Loucy (cell line): ENCODE measurements at regions not wholly inside any gene's neighbourhood (a gene's known extent, or its start where the extent isn't known, plus 50 kb on each side); places are given as distances from the start of the nearest gene placed in this dataset.

Experiments
- H2AFZ ChIP-seq: fragments of 200-600 bp; sonication (generic); 2 replicates; pipeline ENCODE4 v1.6.0; 2016; ENCODE audit warnings: antibody characterized with exemption, mild to moderate bottlenecking, low read length, moderate library complexity
- H3F3A ChIP-seq: fragments of 200-600 bp; 2 replicates; pipeline ENCODE4 v1.6.0; 2016; ENCODE audit warnings: antibody characterized with exemption, low read depth, mild to moderate bottlenecking
- H3K27me3 ChIP-seq: fragments of 200-600 bp; sonication (generic); 2 replicates; pipeline ENCODE4 v1.6.1; 2014; ENCODE audit warnings: low read length, mild to moderate bottlenecking; ENCODE audit not compliant: insufficient read depth, poor library complexity, severe bottlenecking
- H3K36me3 ChIP-seq: fragments of 200-600 bp; sonication (generic); 2 replicates; pipeline ENCODE4 v1.6.1; 2016; ENCODE audit warnings: low read length; ENCODE audit not compliant: insufficient read depth
- H3K4me1 ChIP-seq: fragments of 200-600 bp; sonication (generic); 2 replicates; pipeline ENCODE4 v1.5.1; 2014; ENCODE audit warnings: low read length, mild to moderate bottlenecking; ENCODE audit not compliant: insufficient read depth, poor library complexity, severe bottlenecking
- H3K4me2 ChIP-seq: fragments of 200-600 bp; sonication (generic); 2 replicates; pipeline ENCODE4 v1.6.0; 2014; ENCODE audit warnings: antibody characterized with exemption, low read length, low read depth, mild to moderate bottlenecking; ENCODE audit not compliant: poor library complexity, severe bottlenecking
- H3K4me3 ChIP-seq: fragments of 200-600 bp; sonication (generic); 2 replicates; pipeline ENCODE4 v1.5.1; 2014; ENCODE audit warnings: low read length, mild to moderate bottlenecking, mixed read lengths; ENCODE audit not compliant: poor library complexity, severe bottlenecking
- H3K79me2 ChIP-seq: fragments of 200-600 bp; sonication (generic); 2 replicates; pipeline ENCODE4 v1.6.1; 2014; ENCODE audit warnings: low read length; ENCODE audit not compliant: insufficient read depth
- H3K9ac ChIP-seq: fragments of 200-600 bp; sonication (generic); 2 replicates; pipeline ENCODE4 v1.6.0; 2014; ENCODE audit warnings: mild to moderate bottlenecking, low read depth, low read length, moderate library complexity; ENCODE audit not compliant: poor library complexity, severe bottlenecking
- H3K9me2 ChIP-seq: fragments of 200-600 bp; sonication (generic); replicated peaks from 2 replicates; pipeline ENCODE4 v1.6.1; 2016; ENCODE audit warnings: low read depth, low read length, mixed read lengths
- H3K9me3 ChIP-seq: fragments of 200-600 bp; sonication (generic); 2 replicates; pipeline ENCODE4 v1.6.1; 2014; ENCODE audit warnings: mild to moderate bottlenecking, antibody characterized with exemption, low read length, low read depth; ENCODE audit not compliant: insufficient read depth
- H4K20me1 ChIP-seq: fragments of 200-600 bp; sonication (generic); 2 replicates; pipeline ENCODE4 v1.6.0; 2014; ENCODE audit warnings: antibody characterized with exemption, low read length, mild to moderate bottlenecking; ENCODE audit not compliant: insufficient read depth, poor library complexity, severe bottlenecking
- EZH2phosphoT487 ChIP-seq: fragments of 200-600 bp; IDR thresholded peaks from 2 replicates; pipeline ENCODE4 v1.6.1; 2018; ENCODE audit warnings: antibody characterized with exemption, mild to moderate bottlenecking, moderate library complexity, borderline replicate concordance
- TF ChIP-seq, protein P1 (sequence below): fragments of 200-600 bp; sonication (generic); conservative IDR thresholded peaks from 2 replicates; pipeline ENCODE4 v1.5.1; 2014; ENCODE audit warnings: mild to moderate bottlenecking, antibody characterized with exemption, low read length

DNA sequence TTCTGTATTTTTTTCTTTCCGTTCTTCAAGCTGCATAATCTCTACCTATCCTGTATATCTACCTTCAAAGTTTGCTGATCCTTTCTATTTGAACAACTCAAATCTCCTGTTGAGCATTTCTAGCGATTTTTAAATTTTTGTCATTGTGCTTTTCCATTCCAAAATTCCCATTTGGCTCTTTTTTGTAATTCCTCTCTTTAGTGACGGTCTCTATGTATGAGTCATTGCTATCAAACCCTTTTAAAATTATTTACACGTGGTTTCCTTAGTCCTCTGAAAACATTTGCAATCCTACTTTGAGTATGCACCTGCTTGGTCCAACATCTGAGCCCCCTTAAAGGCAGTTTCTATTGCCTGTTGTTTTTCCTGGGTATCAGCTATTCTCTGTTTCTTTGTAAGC, 100.5 kb upstream of the FOXC1 start:
- Histone ChIP-seq H2AFZ (no peak overlapping the region), H3K4me2 (no peak overlapping the region), H3K36me3 (no peaks in the 10 kb centered on the region), H3F3A (no peaks in the 10 kb centered on the region), H3K9me3 (no peaks in the 10 kb centered on the region), H3K4me3 (no peak overlapping the region), H3K9ac (no peak overlapping the region), H3K27me3 (no peaks in the 10 kb centered on the region), H3K79me2 (no peaks in the 10 kb centered on the region), H4K20me1 (no peaks in the 10 kb centered on the region), H3K4me1 (peaks cover 12% of the 10 kb centered on the region), H3K9me2 (no peaks in the 10 kb centered on the region)
- no peak for TF ChIP-seq EZH2phosphoT487
- TF ChIP-seq, protein P1, sequence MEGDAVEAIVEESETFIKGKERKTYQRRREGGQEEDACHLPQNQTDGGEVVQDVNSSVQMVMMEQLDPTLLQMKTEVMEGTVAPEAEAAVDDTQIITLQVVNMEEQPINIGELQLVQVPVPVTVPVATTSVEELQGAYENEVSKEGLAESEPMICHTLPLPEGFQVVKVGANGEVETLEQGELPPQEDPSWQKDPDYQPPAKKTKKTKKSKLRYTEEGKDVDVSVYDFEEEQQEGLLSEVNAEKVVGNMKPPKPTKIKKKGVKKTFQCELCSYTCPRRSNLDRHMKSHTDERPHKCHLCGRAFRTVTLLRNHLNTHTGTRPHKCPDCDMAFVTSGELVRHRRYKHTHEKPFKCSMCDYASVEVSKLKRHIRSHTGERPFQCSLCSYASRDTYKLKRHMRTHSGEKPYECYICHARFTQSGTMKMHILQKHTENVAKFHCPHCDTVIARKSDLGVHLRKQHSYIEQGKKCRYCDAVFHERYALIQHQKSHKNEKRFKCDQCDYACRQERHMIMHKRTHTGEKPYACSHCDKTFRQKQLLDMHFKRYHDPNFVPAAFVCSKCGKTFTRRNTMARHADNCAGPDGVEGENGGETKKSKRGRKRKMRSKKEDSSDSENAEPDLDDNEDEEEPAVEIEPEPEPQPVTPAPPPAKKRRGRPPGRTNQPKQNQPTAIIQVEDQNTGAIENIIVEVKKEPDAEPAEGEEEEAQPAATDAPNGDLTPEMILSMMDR, result no peak

DNA sequence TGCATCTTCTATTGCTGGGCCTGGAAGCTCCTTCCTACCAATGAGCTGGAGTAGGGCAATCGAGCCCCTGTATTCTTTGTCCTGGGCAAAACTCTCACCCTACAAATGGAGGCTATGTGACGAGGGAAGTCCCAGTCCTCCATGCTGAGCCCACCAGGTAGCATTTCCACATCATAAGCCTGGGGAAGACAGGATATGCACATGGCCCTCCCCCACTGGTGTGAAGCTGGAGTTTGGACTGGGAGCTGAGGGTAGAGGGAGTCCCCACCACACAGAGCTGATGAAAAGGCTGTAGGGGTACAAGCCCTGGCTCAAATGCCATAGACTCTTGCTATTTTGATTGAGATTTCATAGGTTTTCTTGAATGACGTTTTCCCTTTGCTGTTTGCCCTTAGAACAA, 99.5 kb upstream of the FOXC1 start:
- H2AFZ ChIP-seq, result no peak overlapping the region
- H3K9me2 ChIP-seq, result no peaks in the 10 kb centered on the region
- H3K27me3 ChIP-seq, result no peaks in the 10 kb centered on the region
- H3K9me3 ChIP-seq, result no peaks in the 10 kb centered on the region
- TF ChIP-seq EZH2phosphoT487, result no peak
- TF ChIP-seq, protein P1, result no peak
- H3K36me3 ChIP-seq, result no peaks in the 10 kb centered on the region
- peaks cover 20% of the 10 kb centered on the region for H3K4me1 ChIP-seq
- H4K20me1 ChIP-seq, result no peaks in the 10 kb centered on the region
- no peak overlapping the region for H3K4me2 ChIP-seq
- no peaks in the 10 kb centered on the region for H3F3A ChIP-seq
- H3K9ac ChIP-seq, result no peak overlapping the region
- no peak overlapping the region for H3K4me3 ChIP-seq
- no peaks in the 10 kb centered on the region for H3K79me2 ChIP-seq

DNA sequence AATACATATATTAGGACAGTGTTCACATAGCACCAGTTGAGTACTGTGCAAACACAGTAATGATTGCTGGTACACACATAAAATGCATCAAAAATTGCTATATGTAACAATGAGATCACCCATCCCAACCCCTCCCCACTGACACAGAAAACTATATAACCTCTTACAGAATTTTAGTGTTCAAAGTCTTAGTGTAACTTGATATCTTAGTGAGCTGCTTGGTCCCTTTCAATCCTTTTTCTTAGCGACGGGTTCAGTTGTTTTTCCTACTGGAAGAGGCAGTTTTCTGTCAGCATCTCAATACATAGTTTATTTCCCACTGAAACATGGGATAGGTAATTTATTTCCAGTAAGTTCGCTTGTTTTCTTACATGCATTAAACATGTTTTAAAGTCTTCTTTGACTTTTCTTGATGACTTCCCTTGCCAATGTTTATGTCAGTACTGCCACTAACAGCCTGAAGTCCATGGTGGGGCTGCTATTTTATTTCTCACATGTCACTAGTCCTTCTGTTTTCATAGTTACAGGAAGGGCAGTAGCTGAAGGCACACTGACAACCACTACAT, 96.4 kb upstream of the FOXC1 start:
- no peaks in the 10 kb centered on the region for H3K9me3 ChIP-seq
- H2AFZ ChIP-seq, result no peak overlapping the region
- H3K27me3 ChIP-seq, result no peaks in the 10 kb centered on the region
- H3K9me2 ChIP-seq, result no peaks in the 10 kb centered on the region
- H3K4me1 ChIP-seq, result peaks cover 41% of the 10 kb centered on the region
- no peak overlapping the region for H3K4me2 ChIP-seq
- TF ChIP-seq, protein P1, result no peak
- TF ChIP-seq EZH2phosphoT487, result no peak
- no peaks in the 10 kb centered on the region for H3K79me2 ChIP-seq
- no peaks in the 10 kb centered on the region for H3F3A ChIP-seq
- H3K4me3 ChIP-seq, result no peak overlapping the region
- H3K36me3 ChIP-seq, result no peaks in the 10 kb centered on the region
- no peak overlapping the region for H3K9ac ChIP-seq
- H4K20me1 ChIP-seq, result no peaks in the 10 kb centered on the region
